ENCODE measurements at regions not wholly inside any gene's neighbourhood (a gene's known extent, or its start where the extent isn't known, plus 50 kb on each side); places are given as distances from the start of the nearest gene placed in this dataset.
A peak's percentile ranks its signal among the peaks of the same experiment; 100 is the strongest.

DNA sequence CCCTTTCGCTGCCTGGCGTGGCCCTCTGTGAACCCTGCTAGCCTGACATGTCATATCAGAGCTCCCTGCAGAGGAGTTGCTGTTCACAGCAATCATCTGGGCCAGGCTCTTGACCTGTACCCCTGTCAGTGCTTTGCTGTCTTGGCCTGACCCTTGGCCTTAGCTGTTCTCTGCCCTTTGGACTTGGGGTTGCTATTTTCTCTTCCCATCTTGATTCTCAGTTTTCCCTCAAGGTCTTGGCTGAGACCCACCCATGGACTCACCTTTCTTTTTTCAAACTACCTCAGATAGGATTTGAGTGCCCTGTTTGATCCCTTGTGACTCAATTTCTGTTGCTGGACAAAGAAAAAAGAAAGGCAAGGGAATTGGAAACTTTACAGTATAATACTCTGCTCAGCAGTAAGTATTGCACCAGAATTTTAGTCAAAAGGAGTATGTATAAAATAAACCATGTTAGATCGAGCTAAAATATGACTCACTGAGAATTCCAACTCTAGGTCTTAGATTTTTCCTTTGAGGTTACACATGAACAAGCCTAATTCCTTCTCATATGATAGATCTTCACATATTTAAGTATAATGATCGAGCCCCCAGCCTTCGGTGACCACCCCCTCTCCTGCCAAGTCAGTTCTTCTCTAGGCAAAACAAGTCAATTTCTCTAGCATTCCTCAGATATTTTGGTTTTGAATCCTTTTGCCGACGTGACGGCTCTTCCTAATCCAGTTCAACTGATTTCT, 110.5 kb downstream of the NGF start:
- Histone ChIP-seq H3K36me3 (ENCODE audit: control insufficient read depth in 2 of 3, insufficient read depth in 3 of 3, low read length in 3 of 3) (no peaks in the 10 kb centered on the region), H3K27me3 (ENCODE audit: control insufficient read depth, insufficient read depth, low read length) (no peaks in the 10 kb centered on the region), H3K4me3 (ENCODE audit: low read length in 3 of 3) (no peak overlapping the region), H3K9ac (ENCODE audit: low read length in 3 of 3) (no peak overlapping the region), H3K9me3 (ENCODE audit: control insufficient read depth in 2 of 3, insufficient read depth in 1 of 3, low read length in 3 of 3) (no peaks in the 10 kb centered on the region), H3K27ac (ENCODE audit: low read depth in 2 of 2, low read length in 2 of 2) (no peak overlapping the region), H3K4me1 (ENCODE audit: control insufficient read depth in 2 of 3, insufficient read depth in 2 of 3, low read depth in 1 of 3, low read length in 3 of 3) (no peaks in the 10 kb centered on the region)
- intact Hi-C loops (cut with DNase I), result no loop called here
- no peak for TF ChIP-seq CTCF (IDR thresholded peaks at IDR 0.05; ENCODE audit: borderline replicate concordance, extremely low read depth, insufficient read depth)
- DNase-seq (no peak), FAIRE-seq (no peak)

DNA sequence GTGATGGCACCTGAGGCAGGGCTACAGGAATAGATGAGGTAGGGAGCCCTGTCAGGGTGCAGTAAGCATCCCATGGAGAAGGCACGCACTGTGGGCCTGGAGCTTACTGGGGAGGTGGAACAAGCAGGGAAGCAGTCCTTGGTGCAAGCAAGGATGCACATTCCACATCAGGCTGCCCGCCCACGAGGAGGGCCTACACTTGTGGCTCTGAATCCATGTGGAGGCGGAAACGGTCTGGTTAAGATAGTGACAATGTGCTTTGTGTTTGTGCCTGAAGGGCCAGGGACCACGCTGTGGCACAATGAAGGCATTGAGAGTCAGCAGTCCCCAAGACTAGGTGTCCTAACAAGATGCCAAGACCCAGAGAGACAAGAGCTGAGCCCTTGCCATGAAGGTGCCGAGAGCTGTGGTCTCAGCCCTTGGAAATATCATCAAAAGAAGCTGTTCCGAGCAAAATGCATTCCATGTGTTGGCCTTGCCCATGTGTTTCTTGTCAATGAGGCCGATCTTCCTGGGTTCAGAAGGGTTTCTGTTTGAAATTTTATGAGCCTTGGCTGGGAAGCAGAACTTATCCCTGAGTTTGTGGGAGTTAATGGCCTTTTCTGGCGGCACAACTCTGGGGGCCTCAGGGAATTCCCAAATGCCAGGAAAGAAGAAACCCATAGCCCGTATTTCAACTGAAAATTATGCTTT, 111.9 kb downstream of the NGF start:
- intact Hi-C loops (cut with DNase I), result no loop called here

GRCh38 chr1:115224636-115225035, 113.4 kb downstream of the NGF start:
- Histone ChIP-seq H3K9me3 (ENCODE audit: control insufficient read depth in 2 of 3, insufficient read depth in 1 of 3, low read length in 3 of 3) (no peaks in the 10 kb centered on the region), H3K9ac (ENCODE audit: low read length in 3 of 3) (no peak overlapping the region), H3K4me1 (ENCODE audit: control insufficient read depth in 2 of 3, insufficient read depth in 2 of 3, low read depth in 1 of 3, low read length in 3 of 3) (no peaks in the 10 kb centered on the region), H3K27ac (ENCODE audit: low read depth in 2 of 2, low read length in 2 of 2) (no peak overlapping the region), H3K4me3 (ENCODE audit: low read length in 3 of 3) (no peak overlapping the region), H3K27me3 (ENCODE audit: control insufficient read depth, insufficient read depth, low read length) (no peaks in the 10 kb centered on the region), H3K36me3 (ENCODE audit: control insufficient read depth in 2 of 3, insufficient read depth in 3 of 3, low read length in 3 of 3) (no peaks in the 10 kb centered on the region)
- no peak for DNase-seq
- no peak for TF ChIP-seq CTCF (IDR thresholded peaks at IDR 0.05; ENCODE audit: borderline replicate concordance, extremely low read depth, insufficient read depth)
- intact Hi-C loops (cut with DNase I), result no loop called here
- FAIRE-seq, result no peak

More for the DNA sequence above, 111.9 kb downstream of the NGF start:
- no peak overlapping the region for H3K9ac ChIP-seq (ENCODE audit: low read length in 3 of 3)
- H3K4me3 ChIP-seq (ENCODE audit: low read length in 3 of 3), result no peak overlapping the region
- no peak for TF ChIP-seq CTCF (IDR thresholded peaks at IDR 0.05; ENCODE audit: borderline replicate concordance, extremely low read depth, insufficient read depth)
- no peaks in the 10 kb centered on the region for H3K4me1 ChIP-seq (ENCODE audit: control insufficient read depth in 2 of 3, insufficient read depth in 2 of 3, low read depth in 1 of 3, low read length in 3 of 3)
- H3K36me3 ChIP-seq (ENCODE audit: control insufficient read depth in 2 of 3, insufficient read depth in 3 of 3, low read length in 3 of 3), result no peaks in the 10 kb centered on the region
- H3K27ac ChIP-seq (ENCODE audit: low read depth in 2 of 2, low read length in 2 of 2), result no peak overlapping the region
- DNase-seq (peak in 3 of 5 donors; percentile 17 to 60 (median 37)), FAIRE-seq (no peak)
- H3K27me3 ChIP-seq (ENCODE audit: control insufficient read depth, insufficient read depth, low read length), result no peaks in the 10 kb centered on the region
- H3K9me3 ChIP-seq (ENCODE audit: control insufficient read depth in 2 of 3, insufficient read depth in 1 of 3, low read length in 3 of 3), result no peaks in the 10 kb centered on the region

Data from kidney (tissue), 13 donors.